GM23338 (cell line): ENCODE measurements at regions not wholly inside any gene's neighbourhood (a gene's known extent, or its start where the extent isn't known, plus 50 kb on each side); places are given as distances from the start of the nearest gene placed in this dataset.
"Not testable (repeated sequence)": the region's sequence is repeated elsewhere in the genome, so short reads cannot be mapped to it uniquely, and the experiment has no call there.

Experiments
- ATAC-seq: fragments of 200-7000 bp; cut with Tn5 transposase; 3 replicates; pipeline ENCODE4 v1.9.1; 2020
- DNase-seq: peaks from one replicate; pipeline ENCODE4 v3.0.0-alpha.2; 2015; ENCODE audit warnings: low spot score
- H2AFZ ChIP-seq: fragments of 200-600 bp; sonication (generic); 2 replicates; pipeline ENCODE4 v1.8.0; 2016; ENCODE audit warnings: antibody characterized with exemption, mild to moderate bottlenecking, moderate library complexity
- H3F3A ChIP-seq: fragments of 200-600 bp; sonication (generic); replicated peaks from 2 replicates; pipeline ENCODE4 v1.8.0; 2017; ENCODE audit warnings: antibody characterized with exemption, mixed run types, low read depth
- H3K27ac ChIP-seq: fragments of 200-600 bp; sonication (generic); 2 replicates; pipeline ENCODE4 v1.6.1; 2016; ENCODE audit warnings: low read depth
- H3K27me3 ChIP-seq: fragments of 200-600 bp; sonication (generic); 2 replicates; pipeline ENCODE4 v1.8.0; 2016; ENCODE audit warnings: mild to moderate bottlenecking, mixed run types, moderate library complexity; ENCODE audit not compliant: insufficient read depth
- H3K36me3 ChIP-seq: fragments of 200-600 bp; sonication (generic); 2 replicates; pipeline ENCODE4 v1.8.0; 2016; ENCODE audit warnings: mild to moderate bottlenecking; ENCODE audit not compliant: insufficient read depth
- H3K4me1 ChIP-seq: fragments of 200-600 bp; sonication (generic); 2 replicates; pipeline ENCODE4 v1.8.0; 2016; ENCODE audit warnings: mild to moderate bottlenecking, moderate library complexity; ENCODE audit not compliant: insufficient read depth
- H3K4me2 ChIP-seq: fragments of 200-600 bp; sonication (generic); 2 replicates; pipeline ENCODE4 v1.7.1; 2017; ENCODE audit warnings: mixed run types
- H3K4me3 ChIP-seq: fragments of 200-600 bp; sonication (generic); 2 replicates; pipeline ENCODE4 v1.6.1; 2016; ENCODE audit warnings: mixed run types
- H3K79me2 ChIP-seq: fragments of 200-600 bp; sonication (generic); replicated peaks from 2 replicates; pipeline ENCODE4 v1.8.0; 2017; ENCODE audit warnings: mild to moderate bottlenecking; ENCODE audit not compliant: insufficient read depth
- H3K9me2 ChIP-seq: fragments of 200-600 bp; sonication (generic); 2 replicates; pipeline ENCODE4 v1.8.0; 2017; ENCODE audit not compliant: insufficient read depth
- H4K20me1 ChIP-seq: fragments of 200-600 bp; sonication (generic); replicated peaks from 2 replicates; pipeline ENCODE4 v1.8.0; 2017; ENCODE audit warnings: mild to moderate bottlenecking; ENCODE audit not compliant: insufficient read depth
- H3K27ac Mint-ChIP-seq: 2 replicates; pipeline ENCODE4 v1.8.0; 2020; ENCODE audit warnings: inconsistent platforms, mild to moderate bottlenecking, moderate library complexity, mixed read lengths
- H3K27me3 Mint-ChIP-seq: 3 replicates; pipeline ENCODE4 v1.8.0; 2022; ENCODE audit warnings: low read depth, mild to moderate bottlenecking, moderate library complexity, mixed read lengths, inconsistent platforms; ENCODE audit not compliant: insufficient read depth, poor library complexity
- H3K36me3 Mint-ChIP-seq: 3 replicates; pipeline ENCODE4 v1.8.0; 2021; ENCODE audit warnings: low read depth, mild to moderate bottlenecking, inconsistent platforms, moderate library complexity, mixed read lengths
- H3K4me1 Mint-ChIP-seq: 3 replicates; pipeline ENCODE4 v1.8.0; 2020; ENCODE audit warnings: mild to moderate bottlenecking, inconsistent platforms, mixed read lengths
- H3K4me3 Mint-ChIP-seq: 3 replicates; pipeline ENCODE4 v1.8.0; 2021; ENCODE audit warnings: moderate library complexity, mild to moderate bottlenecking, inconsistent platforms, mixed read lengths
- H3K9me3 Mint-ChIP-seq: 3 replicates; pipeline ENCODE4 v1.8.0; 2020; ENCODE audit warnings: moderate library complexity, mild to moderate bottlenecking, inconsistent platforms, mixed read lengths
- CREB1 ChIP-seq: fragments of 250-450 bp; sonication (Bioruptor Pico); IDR thresholded peaks from 2 replicates; pipeline ENCODE4 v1.5.0; 2020; ENCODE audit warnings: low read depth, mild to moderate bottlenecking, moderate library complexity
- EZH2 ChIP-seq: fragments of 200-600 bp; sonication (generic); IDR thresholded peaks from one replicate; pipeline ENCODE4 v1.8.0; 2017; ENCODE audit warnings: antibody characterized with exemption, mild to moderate bottlenecking, low read depth; ENCODE audit not compliant: unreplicated experiment
- EZH2phosphoT487 ChIP-seq: fragments of 200-600 bp; sonication (generic); IDR thresholded peaks from one replicate; pipeline ENCODE4 v1.8.1; 2018; ENCODE audit warnings: antibody characterized with exemption; ENCODE audit not compliant: unreplicated experiment
- JUNB ChIP-seq: IDR thresholded peaks from one replicate; pipeline ENCODE4 v1.6.1; 2016; ENCODE audit warnings: antibody characterized with exemption; ENCODE audit not compliant: unreplicated experiment
- NANOG ChIP-seq: IDR thresholded peaks from 2 replicates; pipeline ENCODE4 v1.6.1; 2016; ENCODE audit warnings: antibody characterized with exemption, borderline replicate concordance
- STAT1 ChIP-seq: IDR thresholded peaks from one replicate; pipeline ENCODE4 v1.6.1; 2016; ENCODE audit warnings: antibody characterized with exemption; ENCODE audit not compliant: unreplicated experiment
- ZNF114 ChIP-seq: fragments of 250-450 bp; sonication (Bioruptor Pico); IDR thresholded peaks from 2 replicates; pipeline ENCODE4 v1.5.0; 2020; ENCODE audit warnings: mild to moderate bottlenecking, moderate library complexity
- ZNF331 ChIP-seq: fragments of 250-450 bp; sonication (Bioruptor Pico); IDR thresholded peaks from 2 replicates; pipeline ENCODE4 v1.5.0; 2020; ENCODE audit warnings: low read depth, mild to moderate bottlenecking, moderate library complexity
- TF ChIP-seq, protein P1 (sequence below): IDR thresholded peaks from one replicate; pipeline ENCODE4 v1.6.1; 2018; ENCODE audit warnings: antibody characterized with exemption; ENCODE audit not compliant: unreplicated experiment
- TF ChIP-seq, protein P2 (sequence below), 2 experiments: fragments of 200-600 bp in 1 of 2; sonication (generic) in 1 of 2; conservative IDR thresholded peaks; 2 replicates each; pipeline versions ENCODE4 v1.5.1 to v1.6.1; 2016 to 2017; ENCODE audit warnings: antibody characterized with exemption in 2 of 2, low read depth in 2 of 2, mild to moderate bottlenecking in 2 of 2, moderate library complexity in 1 of 2
- TF ChIP-seq, protein P3 (sequence below): IDR thresholded peaks from 2 replicates; pipeline ENCODE4 v1.6.1; 2016; ENCODE audit warnings: antibody characterized with exemption

DNA sequence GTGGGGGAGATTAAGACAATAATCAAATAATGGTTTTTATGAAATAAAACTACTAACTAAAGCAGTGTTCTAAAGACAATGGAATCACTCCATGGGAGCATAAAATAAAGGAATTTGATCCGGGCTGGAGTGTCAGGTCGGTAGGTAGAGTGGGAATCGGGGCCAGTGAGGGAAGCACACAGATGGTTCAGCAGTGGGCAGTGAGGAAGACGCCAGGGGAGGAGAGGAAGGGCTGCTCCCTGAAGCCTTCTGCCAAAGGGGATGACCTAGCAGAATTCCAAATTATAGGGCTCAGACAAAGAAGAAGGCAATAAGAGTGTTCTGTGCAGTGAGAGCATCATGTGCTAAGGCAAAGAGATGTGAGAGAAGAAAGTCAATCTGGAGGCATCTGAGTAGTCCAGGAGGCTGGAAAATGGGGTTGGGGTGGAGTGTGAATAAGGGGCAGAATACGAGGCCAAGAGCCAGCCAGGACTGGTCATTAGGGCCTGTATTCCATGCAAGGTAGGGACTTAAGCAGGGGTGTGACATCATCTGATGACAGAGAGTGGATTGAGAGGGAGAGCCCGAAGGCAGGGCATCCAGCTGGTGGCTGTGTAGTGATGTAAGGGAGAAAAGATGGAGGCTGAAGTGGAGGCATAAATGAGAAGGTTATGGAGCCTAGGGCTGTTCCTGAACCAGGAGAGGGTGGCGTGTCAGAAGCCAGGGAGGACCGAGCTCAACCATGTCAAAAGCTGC lies 137.6 kb downstream of the COPRS start (continued):
- TF ChIP-seq, protein P1, sequence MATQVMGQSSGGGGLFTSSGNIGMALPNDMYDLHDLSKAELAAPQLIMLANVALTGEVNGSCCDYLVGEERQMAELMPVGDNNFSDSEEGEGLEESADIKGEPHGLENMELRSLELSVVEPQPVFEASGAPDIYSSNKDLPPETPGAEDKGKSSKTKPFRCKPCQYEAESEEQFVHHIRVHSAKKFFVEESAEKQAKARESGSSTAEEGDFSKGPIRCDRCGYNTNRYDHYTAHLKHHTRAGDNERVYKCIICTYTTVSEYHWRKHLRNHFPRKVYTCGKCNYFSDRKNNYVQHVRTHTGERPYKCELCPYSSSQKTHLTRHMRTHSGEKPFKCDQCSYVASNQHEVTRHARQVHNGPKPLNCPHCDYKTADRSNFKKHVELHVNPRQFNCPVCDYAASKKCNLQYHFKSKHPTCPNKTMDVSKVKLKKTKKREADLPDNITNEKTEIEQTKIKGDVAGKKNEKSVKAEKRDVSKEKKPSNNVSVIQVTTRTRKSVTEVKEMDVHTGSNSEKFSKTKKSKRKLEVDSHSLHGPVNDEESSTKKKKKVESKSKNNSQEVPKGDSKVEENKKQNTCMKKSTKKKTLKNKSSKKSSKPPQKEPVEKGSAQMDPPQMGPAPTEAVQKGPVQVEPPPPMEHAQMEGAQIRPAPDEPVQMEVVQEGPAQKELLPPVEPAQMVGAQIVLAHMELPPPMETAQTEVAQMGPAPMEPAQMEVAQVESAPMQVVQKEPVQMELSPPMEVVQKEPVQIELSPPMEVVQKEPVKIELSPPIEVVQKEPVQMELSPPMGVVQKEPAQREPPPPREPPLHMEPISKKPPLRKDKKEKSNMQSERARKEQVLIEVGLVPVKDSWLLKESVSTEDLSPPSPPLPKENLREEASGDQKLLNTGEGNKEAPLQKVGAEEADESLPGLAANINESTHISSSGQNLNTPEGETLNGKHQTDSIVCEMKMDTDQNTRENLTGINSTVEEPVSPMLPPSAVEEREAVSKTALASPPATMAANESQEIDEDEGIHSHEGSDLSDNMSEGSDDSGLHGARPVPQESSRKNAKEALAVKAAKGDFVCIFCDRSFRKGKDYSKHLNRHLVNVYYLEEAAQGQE, result no peak
- no peak for TF ChIP-seq EZH2phosphoT487
- TF ChIP-seq, protein P2, sequence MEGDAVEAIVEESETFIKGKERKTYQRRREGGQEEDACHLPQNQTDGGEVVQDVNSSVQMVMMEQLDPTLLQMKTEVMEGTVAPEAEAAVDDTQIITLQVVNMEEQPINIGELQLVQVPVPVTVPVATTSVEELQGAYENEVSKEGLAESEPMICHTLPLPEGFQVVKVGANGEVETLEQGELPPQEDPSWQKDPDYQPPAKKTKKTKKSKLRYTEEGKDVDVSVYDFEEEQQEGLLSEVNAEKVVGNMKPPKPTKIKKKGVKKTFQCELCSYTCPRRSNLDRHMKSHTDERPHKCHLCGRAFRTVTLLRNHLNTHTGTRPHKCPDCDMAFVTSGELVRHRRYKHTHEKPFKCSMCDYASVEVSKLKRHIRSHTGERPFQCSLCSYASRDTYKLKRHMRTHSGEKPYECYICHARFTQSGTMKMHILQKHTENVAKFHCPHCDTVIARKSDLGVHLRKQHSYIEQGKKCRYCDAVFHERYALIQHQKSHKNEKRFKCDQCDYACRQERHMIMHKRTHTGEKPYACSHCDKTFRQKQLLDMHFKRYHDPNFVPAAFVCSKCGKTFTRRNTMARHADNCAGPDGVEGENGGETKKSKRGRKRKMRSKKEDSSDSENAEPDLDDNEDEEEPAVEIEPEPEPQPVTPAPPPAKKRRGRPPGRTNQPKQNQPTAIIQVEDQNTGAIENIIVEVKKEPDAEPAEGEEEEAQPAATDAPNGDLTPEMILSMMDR (conservative IDR thresholded peaks at IDR 0.05; ENCODE audit: low read depth in 2 of 2), result no peak

DNA sequence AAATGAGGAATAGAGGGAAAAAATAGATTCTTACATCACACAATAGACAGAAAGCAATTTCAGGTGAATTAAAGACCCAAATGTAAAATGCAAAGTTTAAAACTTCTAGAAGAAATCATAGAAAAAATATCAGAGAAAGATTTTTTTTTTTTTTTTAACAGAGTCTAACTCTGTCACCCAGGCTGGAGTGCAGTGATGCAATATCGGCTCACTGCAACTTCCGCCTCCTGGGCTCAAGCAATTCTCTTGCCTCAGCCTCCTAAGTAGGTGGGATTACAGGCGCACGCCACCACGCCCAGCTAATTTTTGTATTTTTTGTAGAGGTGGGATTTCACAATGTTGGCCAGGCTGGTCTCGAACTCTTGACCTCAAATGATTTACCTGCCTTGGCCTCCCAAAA lies 141.8 kb downstream of the COPRS start:
- not testable (repeated sequence) for ATAC-seq, H3K9me2 ChIP-seq, H3K4me3 Mint-ChIP-seq, H3K27ac Mint-ChIP-seq, H3K27ac ChIP-seq, H3K36me3 Mint-ChIP-seq, H3K9me3 Mint-ChIP-seq, H3K36me3 ChIP-seq, DNase-seq, H3F3A ChIP-seq, H2AFZ ChIP-seq, H3K4me1 Mint-ChIP-seq, H3K27me3 Mint-ChIP-seq, H4K20me1 ChIP-seq, H3K79me2 ChIP-seq, H3K4me3 ChIP-seq, H3K27me3 ChIP-seq, H3K4me1 ChIP-seq, H3K4me2 ChIP-seq

DNA sequence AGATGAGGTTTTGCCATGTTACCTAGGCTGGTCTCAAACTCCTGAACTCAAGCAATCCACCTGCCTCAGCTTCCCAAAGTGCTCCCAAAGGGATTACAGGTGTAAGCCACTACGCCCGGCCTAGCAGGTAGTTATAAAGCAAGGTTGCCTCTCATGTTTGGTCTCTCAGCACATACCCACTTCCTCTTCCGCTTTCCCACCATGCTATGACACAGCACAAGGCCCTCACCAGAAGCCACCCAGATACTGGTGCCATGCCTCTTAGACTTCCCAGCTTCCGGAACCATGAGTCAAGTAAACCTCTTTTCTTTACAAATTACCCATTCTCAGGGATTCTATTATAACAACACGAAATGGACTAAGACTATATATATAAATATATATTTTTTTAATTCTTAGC lies 143.6 kb downstream of the COPRS start:
- Mint-ChIP-seq H3K4me3 (no peak overlapping the region), H3K27ac (no peak overlapping the region), H3K36me3 (no peaks in the 10 kb centered on the region), H3K4me1 (no peaks in the 10 kb centered on the region), H3K9me3 (no peaks in the 10 kb centered on the region), H3K27me3 (peaks cover 4% of the 10 kb centered on the region)
- no peak overlapping the region for H2AFZ ChIP-seq
- ATAC-seq (no peak), DNase-seq (no peak)
- H3K4me2 ChIP-seq, result no peak overlapping the region
- no peaks in the 10 kb centered on the region for H3F3A ChIP-seq
- H3K27ac ChIP-seq, result no peak overlapping the region
- H3K4me3 ChIP-seq, result no peak overlapping the region
- no peaks in the 10 kb centered on the region for H3K36me3 ChIP-seq
- H3K4me1 ChIP-seq, result no peaks in the 10 kb centered on the region
- no peaks in the 10 kb centered on the region for H3K9me2 ChIP-seq
- no peaks in the 10 kb centered on the region; the same call in 1 of the 2 replicates for H4K20me1 ChIP-seq
- no peaks in the 10 kb centered on the region for H3K79me2 ChIP-seq
- H3K27me3 ChIP-seq, result no peaks in the 10 kb centered on the region
- TF ChIP-seq STAT1 (no peak), JUNB (no peak), ZNF114 (CRISPR knock-in tag) (no peak), ZNF331 (CRISPR knock-in tag) (no peak), EZH2 (no peak), EZH2phosphoT487 (no peak), NANOG (no peak), CREB1 (CRISPR knock-in tag) (no peak)
- TF ChIP-seq, protein P1, result no peak
- TF ChIP-seq, protein P3, sequence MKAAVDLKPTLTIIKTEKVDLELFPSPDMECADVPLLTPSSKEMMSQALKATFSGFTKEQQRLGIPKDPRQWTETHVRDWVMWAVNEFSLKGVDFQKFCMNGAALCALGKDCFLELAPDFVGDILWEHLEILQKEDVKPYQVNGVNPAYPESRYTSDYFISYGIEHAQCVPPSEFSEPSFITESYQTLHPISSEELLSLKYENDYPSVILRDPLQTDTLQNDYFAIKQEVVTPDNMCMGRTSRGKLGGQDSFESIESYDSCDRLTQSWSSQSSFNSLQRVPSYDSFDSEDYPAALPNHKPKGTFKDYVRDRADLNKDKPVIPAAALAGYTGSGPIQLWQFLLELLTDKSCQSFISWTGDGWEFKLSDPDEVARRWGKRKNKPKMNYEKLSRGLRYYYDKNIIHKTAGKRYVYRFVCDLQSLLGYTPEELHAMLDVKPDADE, result no peak
